GM23338 (cell line): ENCODE measurements at regions not wholly inside any gene's neighbourhood (a gene's known extent, or its start where the extent isn't known, plus 50 kb on each side); places are given as distances from the start of the nearest gene placed in this dataset.

Experiments used
- ATAC-seq: fragments of 200-7000 bp; cut with Tn5 transposase; 3 replicates; pipeline ENCODE4 v1.9.1; 2020
- DNase-seq: peaks from one replicate; pipeline ENCODE4 v3.0.0-alpha.2; 2015; ENCODE audit warnings: low spot score
- H2AFZ ChIP-seq: fragments of 200-600 bp; sonication (generic); 2 replicates; pipeline ENCODE4 v1.8.0; 2016; ENCODE audit warnings: antibody characterized with exemption, mild to moderate bottlenecking, moderate library complexity
- H3F3A ChIP-seq: fragments of 200-600 bp; sonication (generic); replicated peaks from 2 replicates; pipeline ENCODE4 v1.8.0; 2017; ENCODE audit warnings: antibody characterized with exemption, mixed run types, low read depth
- H3K27ac ChIP-seq: fragments of 200-600 bp; sonication (generic); 2 replicates; pipeline ENCODE4 v1.6.1; 2016; ENCODE audit warnings: low read depth
- H3K27me3 ChIP-seq: fragments of 200-600 bp; sonication (generic); 2 replicates; pipeline ENCODE4 v1.8.0; 2016; ENCODE audit warnings: mild to moderate bottlenecking, mixed run types, moderate library complexity; ENCODE audit not compliant: insufficient read depth
- H3K36me3 ChIP-seq: fragments of 200-600 bp; sonication (generic); 2 replicates; pipeline ENCODE4 v1.8.0; 2016; ENCODE audit warnings: mild to moderate bottlenecking; ENCODE audit not compliant: insufficient read depth
- H3K4me1 ChIP-seq: fragments of 200-600 bp; sonication (generic); 2 replicates; pipeline ENCODE4 v1.8.0; 2016; ENCODE audit warnings: mild to moderate bottlenecking, moderate library complexity; ENCODE audit not compliant: insufficient read depth
- H3K4me2 ChIP-seq: fragments of 200-600 bp; sonication (generic); 2 replicates; pipeline ENCODE4 v1.7.1; 2017; ENCODE audit warnings: mixed run types
- H3K4me3 ChIP-seq: fragments of 200-600 bp; sonication (generic); 2 replicates; pipeline ENCODE4 v1.6.1; 2016; ENCODE audit warnings: mixed run types
- H3K79me2 ChIP-seq: fragments of 200-600 bp; sonication (generic); replicated peaks from 2 replicates; pipeline ENCODE4 v1.8.0; 2017; ENCODE audit warnings: mild to moderate bottlenecking; ENCODE audit not compliant: insufficient read depth
- H3K9me2 ChIP-seq: fragments of 200-600 bp; sonication (generic); 2 replicates; pipeline ENCODE4 v1.8.0; 2017; ENCODE audit not compliant: insufficient read depth
- H4K20me1 ChIP-seq: fragments of 200-600 bp; sonication (generic); replicated peaks from 2 replicates; pipeline ENCODE4 v1.8.0; 2017; ENCODE audit warnings: mild to moderate bottlenecking; ENCODE audit not compliant: insufficient read depth
- H3K27ac Mint-ChIP-seq: 2 replicates; pipeline ENCODE4 v1.8.0; 2020; ENCODE audit warnings: inconsistent platforms, mild to moderate bottlenecking, moderate library complexity, mixed read lengths
- H3K27me3 Mint-ChIP-seq: 3 replicates; pipeline ENCODE4 v1.8.0; 2022; ENCODE audit warnings: low read depth, mild to moderate bottlenecking, moderate library complexity, mixed read lengths, inconsistent platforms; ENCODE audit not compliant: insufficient read depth, poor library complexity
- H3K36me3 Mint-ChIP-seq: 3 replicates; pipeline ENCODE4 v1.8.0; 2021; ENCODE audit warnings: low read depth, mild to moderate bottlenecking, inconsistent platforms, moderate library complexity, mixed read lengths
- H3K4me1 Mint-ChIP-seq: 3 replicates; pipeline ENCODE4 v1.8.0; 2020; ENCODE audit warnings: mild to moderate bottlenecking, inconsistent platforms, mixed read lengths
- H3K4me3 Mint-ChIP-seq: 3 replicates; pipeline ENCODE4 v1.8.0; 2021; ENCODE audit warnings: moderate library complexity, mild to moderate bottlenecking, inconsistent platforms, mixed read lengths
- H3K9me3 Mint-ChIP-seq: 3 replicates; pipeline ENCODE4 v1.8.0; 2020; ENCODE audit warnings: moderate library complexity, mild to moderate bottlenecking, inconsistent platforms, mixed read lengths
- EZH2phosphoT487 ChIP-seq: fragments of 200-600 bp; sonication (generic); IDR thresholded peaks from one replicate; pipeline ENCODE4 v1.8.1; 2018; ENCODE audit warnings: antibody characterized with exemption; ENCODE audit not compliant: unreplicated experiment
- JUNB ChIP-seq: IDR thresholded peaks from one replicate; pipeline ENCODE4 v1.6.1; 2016; ENCODE audit warnings: antibody characterized with exemption; ENCODE audit not compliant: unreplicated experiment
- POLR2AphosphoS5 ChIP-seq: IDR thresholded peaks from 2 replicates; pipeline ENCODE4 v1.6.1; 2016; ENCODE audit warnings: antibody characterized with exemption, low read depth
- ZNF331 ChIP-seq: fragments of 250-450 bp; sonication (Bioruptor Pico); IDR thresholded peaks from 2 replicates; pipeline ENCODE4 v1.5.0; 2020; ENCODE audit warnings: low read depth, mild to moderate bottlenecking, moderate library complexity
- ZNF462 ChIP-seq: fragments of 250-450 bp; sonication (Bioruptor Pico); IDR thresholded peaks from 2 replicates; pipeline ENCODE4 v1.5.0; 2020; ENCODE audit warnings: mild to moderate bottlenecking, moderate library complexity
- TF ChIP-seq, protein P1 (sequence below), 2 experiments: fragments of 200-600 bp in 1 of 2; sonication (generic) in 1 of 2; conservative IDR thresholded peaks; 2 replicates each; pipeline versions ENCODE4 v1.5.1 to v1.6.1; 2016 to 2017; ENCODE audit warnings: antibody characterized with exemption in 2 of 2, low read depth in 2 of 2, mild to moderate bottlenecking in 2 of 2, moderate library complexity in 1 of 2
- TF ChIP-seq, protein P2 (sequence below): IDR thresholded peaks from 2 replicates; pipeline ENCODE4 v1.6.1; 2016; ENCODE audit warnings: antibody characterized with exemption

DNA sequence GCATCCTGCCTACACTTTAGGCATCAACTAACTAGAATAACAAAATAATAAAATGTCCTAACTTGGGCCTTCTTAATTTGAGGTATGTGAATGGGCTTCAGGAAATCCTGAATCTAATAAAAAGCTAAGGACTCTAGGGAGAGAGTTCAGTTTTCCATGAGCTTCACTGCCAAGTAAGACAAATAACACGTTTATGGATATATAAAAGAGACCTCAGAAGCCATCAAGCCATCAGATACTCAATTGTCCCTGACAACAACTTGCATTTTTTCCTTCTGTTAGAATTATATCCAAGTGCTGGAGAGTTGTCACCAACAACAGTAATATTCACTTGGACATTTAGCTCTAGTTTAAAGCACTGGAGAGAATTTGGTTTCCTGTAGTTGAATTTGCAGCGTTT lies 102.4 kb upstream of the IGSF10 start:
- Histone ChIP-seq H3K27me3 (no peaks in the 10 kb centered on the region), H3F3A (no peaks in the 10 kb centered on the region), H3K4me3 (no peak overlapping the region), H3K4me2 (no peak overlapping the region), H3K79me2 (no peaks in the 10 kb centered on the region), H3K27ac (no peak overlapping the region), H2AFZ (no peak overlapping the region), H3K9me2 (peaks cover 13% of the 10 kb centered on the region; the same call in 1 of the 2 replicates), H4K20me1 (no peaks in the 10 kb centered on the region), H3K36me3 (no peaks in the 10 kb centered on the region), H3K4me1 (peaks cover 24% of the 10 kb centered on the region)
- no peak overlapping the region for H3K4me3 Mint-ChIP-seq
- ATAC-seq (no peak), DNase-seq (no peak)
- H3K27ac Mint-ChIP-seq, result no peak overlapping the region
- H3K36me3 Mint-ChIP-seq, result no peaks in the 10 kb centered on the region
- H3K9me3 Mint-ChIP-seq, result no peaks in the 10 kb centered on the region
- peaks cover 5% of the 10 kb centered on the region for H3K27me3 Mint-ChIP-seq
- H3K4me1 Mint-ChIP-seq, result peaks cover 23% of the 10 kb centered on the region
- TF ChIP-seq JUNB, result no peak
- TF ChIP-seq EZH2phosphoT487, result no peak
- TF ChIP-seq, protein P1, sequence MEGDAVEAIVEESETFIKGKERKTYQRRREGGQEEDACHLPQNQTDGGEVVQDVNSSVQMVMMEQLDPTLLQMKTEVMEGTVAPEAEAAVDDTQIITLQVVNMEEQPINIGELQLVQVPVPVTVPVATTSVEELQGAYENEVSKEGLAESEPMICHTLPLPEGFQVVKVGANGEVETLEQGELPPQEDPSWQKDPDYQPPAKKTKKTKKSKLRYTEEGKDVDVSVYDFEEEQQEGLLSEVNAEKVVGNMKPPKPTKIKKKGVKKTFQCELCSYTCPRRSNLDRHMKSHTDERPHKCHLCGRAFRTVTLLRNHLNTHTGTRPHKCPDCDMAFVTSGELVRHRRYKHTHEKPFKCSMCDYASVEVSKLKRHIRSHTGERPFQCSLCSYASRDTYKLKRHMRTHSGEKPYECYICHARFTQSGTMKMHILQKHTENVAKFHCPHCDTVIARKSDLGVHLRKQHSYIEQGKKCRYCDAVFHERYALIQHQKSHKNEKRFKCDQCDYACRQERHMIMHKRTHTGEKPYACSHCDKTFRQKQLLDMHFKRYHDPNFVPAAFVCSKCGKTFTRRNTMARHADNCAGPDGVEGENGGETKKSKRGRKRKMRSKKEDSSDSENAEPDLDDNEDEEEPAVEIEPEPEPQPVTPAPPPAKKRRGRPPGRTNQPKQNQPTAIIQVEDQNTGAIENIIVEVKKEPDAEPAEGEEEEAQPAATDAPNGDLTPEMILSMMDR (conservative IDR thresholded peaks at IDR 0.05; ENCODE audit: low read depth in 2 of 2), result no peak
- TF ChIP-seq, protein P2, sequence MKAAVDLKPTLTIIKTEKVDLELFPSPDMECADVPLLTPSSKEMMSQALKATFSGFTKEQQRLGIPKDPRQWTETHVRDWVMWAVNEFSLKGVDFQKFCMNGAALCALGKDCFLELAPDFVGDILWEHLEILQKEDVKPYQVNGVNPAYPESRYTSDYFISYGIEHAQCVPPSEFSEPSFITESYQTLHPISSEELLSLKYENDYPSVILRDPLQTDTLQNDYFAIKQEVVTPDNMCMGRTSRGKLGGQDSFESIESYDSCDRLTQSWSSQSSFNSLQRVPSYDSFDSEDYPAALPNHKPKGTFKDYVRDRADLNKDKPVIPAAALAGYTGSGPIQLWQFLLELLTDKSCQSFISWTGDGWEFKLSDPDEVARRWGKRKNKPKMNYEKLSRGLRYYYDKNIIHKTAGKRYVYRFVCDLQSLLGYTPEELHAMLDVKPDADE, result no peak
- no peak for TF ChIP-seq ZNF331 (CRISPR knock-in tag)
- TF ChIP-seq POLR2AphosphoS5, result no peak
- TF ChIP-seq ZNF462 (CRISPR knock-in tag), result no peak
